ENCODE measurements at regions not wholly inside any gene's neighbourhood (a gene's known extent, or its start where the extent isn't known, plus 50 kb on each side); places are given as distances from the start of the nearest gene placed in this dataset.
"Not testable (repeated sequence)": the region's sequence is repeated elsewhere in the genome, so short reads cannot be mapped to it uniquely, and the experiment has no call there.

DNA sequence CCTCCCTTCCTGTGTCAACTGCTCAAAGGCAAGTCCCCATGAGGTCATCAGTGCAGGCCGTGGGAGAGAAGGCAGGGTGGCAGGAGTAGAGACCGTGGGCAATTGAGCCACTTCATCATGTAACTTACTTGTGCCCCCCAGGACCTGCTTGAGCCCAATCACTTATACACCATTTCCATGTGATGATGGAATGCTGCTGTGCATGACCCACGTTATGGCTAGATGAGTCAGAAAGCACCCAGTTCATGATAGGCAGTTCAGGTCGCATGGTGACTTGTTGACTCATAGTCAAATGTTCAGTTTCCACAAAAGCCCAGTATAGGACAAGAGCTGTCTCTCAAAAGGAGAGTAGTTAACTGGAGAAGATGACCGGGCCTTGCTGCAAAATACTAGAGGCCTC is 76.4 kb upstream of the XKR3 start:
- TF ChIP-seq TAF1 (IDR thresholded peaks at IDR 0.05; ENCODE audit: borderline replicate concordance, low read depth, low read length); POLR2AphosphoS5 (IDR thresholded peaks at IDR 0.05; ENCODE audit: low read depth, low read length); POLR2A (IDR thresholded peaks at IDR 0.05; ENCODE audit: low read depth, low read length): not testable (repeated sequence)
